DND-41 (cell line): ENCODE measurements at regions not wholly inside any gene's neighbourhood (a gene's known extent, or its start where the extent isn't known, plus 50 kb on each side); places are given as distances from the start of the nearest gene placed in this dataset.
"Not testable (repeated sequence)": the region's sequence is repeated elsewhere in the genome, so short reads cannot be mapped to it uniquely, and the experiment has no call there.

Experiments
- ATAC-seq: fragments of 200-7000 bp; cut with Tn5 transposase; 3 replicates; pipeline ENCODE4 v1.9.1; 2021; ENCODE audit warnings: low read depth; ENCODE audit not compliant: insufficient read depth
- DNase-seq: peaks from one replicate; pipeline ENCODE4 v3.0.0-alpha.2; 2020
- H2AFZ ChIP-seq: 2 replicates; pipeline ENCODE4 v1.6.0; 2012; ENCODE audit warnings: low read depth, low read length
- H3K27ac ChIP-seq: 2 replicates; pipeline ENCODE4 v1.5.1; 2012; ENCODE audit warnings: low read length, inconsistent platforms
- H3K27me3 ChIP-seq: fragments of 200-600 bp; sonication (generic); 2 replicates; pipeline ENCODE4 v1.6.0; 2012; ENCODE audit warnings: low read length, mild to moderate bottlenecking, inconsistent platforms; ENCODE audit not compliant: insufficient read depth, poor library complexity
- H3K36me3 ChIP-seq: 2 replicates; pipeline ENCODE4 v1.5.1; 2012; ENCODE audit warnings: low read length, inconsistent platforms; ENCODE audit not compliant: insufficient read depth
- H3K4me1 ChIP-seq: 2 replicates; pipeline ENCODE4 v1.5.1; 2012; ENCODE audit warnings: mild to moderate bottlenecking, low read length; ENCODE audit not compliant: insufficient read depth
- H3K4me2 ChIP-seq: 2 replicates; pipeline ENCODE4 v1.6.0; 2012; ENCODE audit warnings: mild to moderate bottlenecking, moderate library complexity, low read length, inconsistent platforms; ENCODE audit not compliant: insufficient read depth
- H3K4me3 ChIP-seq, 2 experiments: fragments of 200-600 bp in 1 of 2; shearing (Covaris generic) in 1 of 2; 2 replicates each; pipeline ENCODE4 v1.5.1; 2012 to 2016; ENCODE audit warnings: inconsistent platforms in 2 of 2, low read length in 2 of 2, mild to moderate bottlenecking in 2 of 2, low read depth in 1 of 2, moderate library complexity in 1 of 2
- H3K79me2 ChIP-seq: 2 replicates; pipeline ENCODE4 v1.6.0; 2012; ENCODE audit warnings: low read length, inconsistent platforms; ENCODE audit not compliant: insufficient read depth
- H3K9ac ChIP-seq: 2 replicates; pipeline ENCODE4 v1.6.0; 2012; ENCODE audit warnings: low read depth, mild to moderate bottlenecking, inconsistent platforms, low read length, moderate library complexity
- H3K9me3 ChIP-seq: 2 replicates; pipeline ENCODE4 v1.5.1; 2012; ENCODE audit warnings: low read length, moderate library complexity, mild to moderate bottlenecking, inconsistent platforms; ENCODE audit not compliant: insufficient read depth, severe bottlenecking
- H4K20me1 ChIP-seq: 2 replicates; pipeline ENCODE4 v1.6.0; 2012; ENCODE audit warnings: low read length; ENCODE audit not compliant: insufficient read depth
- EZH2 ChIP-seq: IDR thresholded peaks from 3 replicates; pipeline ENCODE4 v1.6.1; 2012; ENCODE audit warnings: borderline replicate concordance, low read depth, mild to moderate bottlenecking, moderate library complexity, low read length, inconsistent platforms; ENCODE audit not compliant: severe bottlenecking
- TF ChIP-seq, protein P1 (sequence below): IDR thresholded peaks from 2 replicates; pipeline ENCODE4 v1.5.1; 2012; ENCODE audit warnings: borderline replicate concordance, low read length, moderate library complexity, mild to moderate bottlenecking; ENCODE audit not compliant: poor library complexity, severe bottlenecking; ENCODE audit errors: extremely low read depth

DNA sequence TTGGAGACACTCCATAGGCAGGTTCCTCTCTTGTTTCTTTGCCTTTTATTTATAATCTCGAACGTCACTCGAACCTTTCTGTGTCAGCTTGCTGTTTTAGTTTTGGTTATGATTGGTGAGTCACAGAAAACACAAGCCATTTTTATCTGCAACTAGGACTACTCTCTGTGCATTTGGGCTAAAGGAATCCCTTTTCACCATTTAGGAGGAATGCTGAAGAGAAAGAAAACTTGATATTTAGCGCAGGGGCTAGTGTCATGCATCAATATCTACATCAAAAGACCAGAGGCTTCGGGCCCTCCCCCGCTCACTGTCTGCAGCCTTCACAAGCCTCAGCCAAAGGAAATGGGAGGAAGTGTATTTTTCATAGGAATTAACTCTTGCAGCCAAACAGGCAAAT lies 507.8 kb upstream of the CITED2 start:
- DNase-seq (no peak), ATAC-seq (no peak)
- H2AFZ ChIP-seq = no peak overlapping the region
- no peaks in the 10 kb centered on the region for H4K20me1 ChIP-seq
- H3K36me3 ChIP-seq = no peaks in the 10 kb centered on the region
- no peak overlapping the region for H3K27ac ChIP-seq
- H3K4me1 ChIP-seq = no peaks in the 10 kb centered on the region
- H3K79me2 ChIP-seq = no peaks in the 10 kb centered on the region
- TF ChIP-seq, protein P1, sequence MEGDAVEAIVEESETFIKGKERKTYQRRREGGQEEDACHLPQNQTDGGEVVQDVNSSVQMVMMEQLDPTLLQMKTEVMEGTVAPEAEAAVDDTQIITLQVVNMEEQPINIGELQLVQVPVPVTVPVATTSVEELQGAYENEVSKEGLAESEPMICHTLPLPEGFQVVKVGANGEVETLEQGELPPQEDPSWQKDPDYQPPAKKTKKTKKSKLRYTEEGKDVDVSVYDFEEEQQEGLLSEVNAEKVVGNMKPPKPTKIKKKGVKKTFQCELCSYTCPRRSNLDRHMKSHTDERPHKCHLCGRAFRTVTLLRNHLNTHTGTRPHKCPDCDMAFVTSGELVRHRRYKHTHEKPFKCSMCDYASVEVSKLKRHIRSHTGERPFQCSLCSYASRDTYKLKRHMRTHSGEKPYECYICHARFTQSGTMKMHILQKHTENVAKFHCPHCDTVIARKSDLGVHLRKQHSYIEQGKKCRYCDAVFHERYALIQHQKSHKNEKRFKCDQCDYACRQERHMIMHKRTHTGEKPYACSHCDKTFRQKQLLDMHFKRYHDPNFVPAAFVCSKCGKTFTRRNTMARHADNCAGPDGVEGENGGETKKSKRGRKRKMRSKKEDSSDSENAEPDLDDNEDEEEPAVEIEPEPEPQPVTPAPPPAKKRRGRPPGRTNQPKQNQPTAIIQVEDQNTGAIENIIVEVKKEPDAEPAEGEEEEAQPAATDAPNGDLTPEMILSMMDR = no peak
- no peak for TF ChIP-seq EZH2
- no peak overlapping the region for H3K4me3 ChIP-seq
- no peak overlapping the region for H3K9ac ChIP-seq
- H3K9me3 ChIP-seq = no peaks in the 10 kb centered on the region
- H3K4me2 ChIP-seq = no peak overlapping the region
- H3K27me3 ChIP-seq = no peaks in the 10 kb centered on the region

DNA sequence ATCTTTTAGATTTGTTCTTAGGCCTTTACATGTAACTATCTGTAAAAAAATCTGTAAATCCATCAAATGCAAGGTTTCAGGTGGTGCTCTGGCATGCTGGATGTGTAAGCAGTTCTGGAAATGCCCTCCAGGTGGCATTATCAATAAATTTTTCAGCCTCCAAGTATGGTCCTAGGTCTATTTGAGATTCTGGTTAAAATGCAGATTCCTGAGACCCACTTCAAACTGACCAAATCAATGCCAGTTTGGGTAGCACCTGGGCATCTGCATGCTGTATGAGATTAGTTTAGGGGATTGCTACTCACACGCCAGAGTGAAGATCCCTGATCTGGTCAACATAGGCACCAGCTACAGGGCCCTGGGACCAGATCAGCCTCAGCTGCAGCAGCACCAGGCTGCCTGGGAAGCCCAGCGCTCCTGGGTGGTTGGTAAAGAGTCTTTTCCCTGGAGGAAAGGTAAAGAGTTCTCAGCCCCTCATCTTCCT lies 507.3 kb upstream of the CITED2 start:
- H3K36me3 ChIP-seq = no peaks in the 10 kb centered on the region
- peak; percentile 72 for ATAC-seq
- H4K20me1 ChIP-seq = no peaks in the 10 kb centered on the region
- peak; percentile 15 for DNase-seq
- no peaks in the 10 kb centered on the region for H3K4me1 ChIP-seq
- no peaks in the 10 kb centered on the region for H3K9me3 ChIP-seq
- H3K4me3 ChIP-seq = no peak overlapping the region
- no peak overlapping the region for H3K9ac ChIP-seq
- H3K27me3 ChIP-seq = no peaks in the 10 kb centered on the region
- TF ChIP-seq, protein P1 = peak; percentile 59
- no peak for TF ChIP-seq EZH2
- no peak overlapping the region for H3K27ac ChIP-seq
- no peaks in the 10 kb centered on the region for H3K79me2 ChIP-seq
- H3K4me2 ChIP-seq = no peak overlapping the region
- H2AFZ ChIP-seq = no peak overlapping the region

DNA sequence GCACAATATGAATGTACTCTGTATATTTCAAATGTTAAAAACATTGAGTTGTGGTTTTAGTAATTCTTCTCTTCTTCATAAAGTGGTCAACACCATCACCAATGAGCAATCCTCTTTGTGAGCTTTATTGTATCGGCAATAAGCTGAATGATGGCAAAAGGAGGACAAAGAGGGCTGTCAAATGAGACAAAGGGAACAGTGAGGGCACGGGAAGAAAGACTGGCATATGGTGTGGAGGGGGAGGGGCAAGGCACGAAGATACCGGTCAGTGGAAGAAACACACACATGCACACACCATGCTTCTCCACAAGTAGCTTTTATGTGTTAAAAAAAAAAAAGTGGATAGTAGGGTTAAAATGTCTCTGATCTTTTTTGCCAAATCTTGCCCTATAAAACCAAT lies 506.8 kb upstream of the CITED2 start:
- Histone ChIP-seq H3K9me3 (no peaks in the 10 kb centered on the region), H3K4me1 (no peaks in the 10 kb centered on the region), H3K4me2 (no peak overlapping the region), H3K9ac (no peak overlapping the region), H3K79me2 (no peaks in the 10 kb centered on the region), H2AFZ (no peak overlapping the region), H3K36me3 (no peaks in the 10 kb centered on the region), H3K27ac (no peak overlapping the region), H3K27me3 (no peaks in the 10 kb centered on the region), H4K20me1 (no peaks in the 10 kb centered on the region), H3K4me3 (no peak overlapping the region)
- ATAC-seq (no peak), DNase-seq (no peak)
- TF ChIP-seq, protein P1 = no peak
- TF ChIP-seq EZH2 = no peak

DNA sequence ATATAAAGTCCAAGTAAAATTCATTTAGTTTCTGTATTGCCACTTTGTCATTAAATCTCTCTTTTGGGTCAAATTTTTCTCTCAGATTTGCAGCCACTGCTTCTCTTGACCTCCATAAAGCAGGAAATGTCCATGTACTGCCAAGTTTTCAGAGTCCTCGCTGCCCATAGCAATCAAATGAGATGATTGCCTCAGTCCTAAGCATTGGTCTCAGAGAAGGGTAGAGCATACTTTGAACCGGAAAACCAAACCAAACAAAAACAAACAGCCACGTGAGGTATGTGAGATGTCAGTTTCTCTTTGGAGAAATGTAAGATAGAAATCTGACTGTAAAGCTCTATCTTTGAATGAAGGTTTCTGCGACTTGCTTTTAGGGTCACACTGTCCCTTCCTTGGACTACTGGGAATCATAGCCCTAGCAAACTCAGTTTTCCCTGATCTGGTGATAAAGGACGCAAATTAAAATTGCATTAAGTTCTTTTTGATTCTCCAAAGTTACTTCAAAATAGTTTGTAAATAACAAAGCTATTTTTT lies 505.4 kb upstream of the CITED2 start:
- no peak overlapping the region for H3K4me3 ChIP-seq
- DNase-seq (no peak), ATAC-seq (no peak)
- H3K4me2 ChIP-seq = no peak overlapping the region
- H3K9ac ChIP-seq = no peak overlapping the region
- H4K20me1 ChIP-seq = no peaks in the 10 kb centered on the region
- no peak overlapping the region for H2AFZ ChIP-seq
- H3K79me2 ChIP-seq = no peaks in the 10 kb centered on the region
- no peak overlapping the region for H3K27ac ChIP-seq
- TF ChIP-seq, protein P1 = no peak
- no peak for TF ChIP-seq EZH2
- no peaks in the 10 kb centered on the region for H3K9me3 ChIP-seq
- H3K27me3 ChIP-seq = no peaks in the 10 kb centered on the region
- H3K4me1 ChIP-seq = no peaks in the 10 kb centered on the region
- H3K36me3 ChIP-seq = no peaks in the 10 kb centered on the region

DNA sequence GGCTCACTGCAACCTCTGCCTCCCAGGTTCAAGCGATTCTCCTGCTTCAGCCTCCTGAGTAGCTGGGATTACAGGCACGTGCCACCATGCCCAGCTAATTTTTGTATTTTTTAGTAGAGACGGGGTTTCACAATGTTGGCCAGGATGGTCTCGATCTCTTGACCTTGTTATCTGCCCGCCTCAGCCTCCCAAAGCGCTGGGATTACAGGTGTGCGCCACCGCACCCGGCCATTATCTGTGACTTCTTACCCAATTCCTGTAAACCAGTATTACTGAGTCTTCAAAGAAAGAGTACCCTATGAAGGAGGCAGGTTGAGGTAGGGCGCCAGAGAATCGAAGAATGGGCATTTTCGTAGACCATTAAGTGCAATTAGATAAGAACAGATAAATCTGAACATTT lies 504.8 kb upstream of the CITED2 start:
- H4K20me1 ChIP-seq, ATAC-seq, H3K4me3 ChIP-seq, H2AFZ ChIP-seq, H3K4me1 ChIP-seq, H3K27me3 ChIP-seq, H3K4me2 ChIP-seq, DNase-seq, H3K27ac ChIP-seq, H3K36me3 ChIP-seq, H3K9ac ChIP-seq, H3K79me2 ChIP-seq, H3K9me3 ChIP-seq: not testable (repeated sequence)
